Omental fat pad (tissue), 3 donors: ENCODE measurements at regions not wholly inside any gene's neighbourhood (a gene's known extent, or its start where the extent isn't known, plus 50 kb on each side); places are given as distances from the start of the nearest gene placed in this dataset.
"Not testable (repeated sequence)": the region's sequence is repeated elsewhere in the genome, so short reads cannot be mapped to it uniquely, and the experiment has no call there.

ENCODE experiments used
- ATAC-seq: fragments of 150-250 bp; one replicate; pipeline ENCODE4 v1.9.1; 2016; ENCODE audit warnings: mild to moderate bottlenecking, moderate library complexity; ENCODE audit not compliant: low FRiP score
- DNase-seq: peaks from one replicate; pipeline ENCODE4 v3.0.0-alpha.2; 2019; ENCODE audit warnings: low spot score
- TF ChIP-seq, protein P1 (sequence below), 3 donors: fragments of 450-650 bp; IDR thresholded peaks; one replicate each; pipeline ENCODE4 v1.5.1; 2016 to 2017; ENCODE audit warnings: antibody characterized with exemption in 3 of 3, mild to moderate bottlenecking in 3 of 3, moderate library complexity in 2 of 3

DNA sequence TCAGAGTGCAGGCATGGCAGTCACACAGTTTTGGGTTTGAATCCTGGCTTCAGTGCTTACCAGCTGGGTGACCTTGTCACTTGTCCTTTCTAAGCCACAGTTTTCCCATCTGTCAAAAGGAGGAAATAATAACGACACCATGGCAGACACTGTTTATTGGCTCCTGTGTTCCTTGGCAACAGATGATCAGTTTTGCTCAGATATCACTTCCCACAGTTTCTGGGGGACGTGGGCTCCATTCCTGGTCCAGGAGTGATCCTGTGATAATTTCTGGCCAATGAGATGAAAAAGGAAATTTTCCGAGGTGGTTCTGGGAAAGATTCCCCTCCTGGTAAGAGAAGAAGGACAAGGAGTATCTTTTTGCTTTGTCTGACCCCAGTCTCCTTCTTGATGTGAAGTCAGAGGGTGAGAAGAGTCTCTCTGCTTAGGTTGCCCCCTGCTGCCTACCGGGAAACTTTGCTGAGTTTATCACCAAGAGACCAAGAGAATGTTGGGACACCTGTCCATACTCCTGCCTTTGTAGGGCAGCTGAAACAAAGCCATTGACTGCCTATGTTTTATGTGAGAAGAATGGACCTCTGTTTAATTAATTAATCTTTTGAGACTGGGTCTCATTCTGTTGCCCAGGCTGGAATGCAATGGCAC lies 178.9 kb upstream of the NRXN3 start:
- DNase-seq (no peak), ATAC-seq (no peak)
- TF ChIP-seq, protein P1, sequence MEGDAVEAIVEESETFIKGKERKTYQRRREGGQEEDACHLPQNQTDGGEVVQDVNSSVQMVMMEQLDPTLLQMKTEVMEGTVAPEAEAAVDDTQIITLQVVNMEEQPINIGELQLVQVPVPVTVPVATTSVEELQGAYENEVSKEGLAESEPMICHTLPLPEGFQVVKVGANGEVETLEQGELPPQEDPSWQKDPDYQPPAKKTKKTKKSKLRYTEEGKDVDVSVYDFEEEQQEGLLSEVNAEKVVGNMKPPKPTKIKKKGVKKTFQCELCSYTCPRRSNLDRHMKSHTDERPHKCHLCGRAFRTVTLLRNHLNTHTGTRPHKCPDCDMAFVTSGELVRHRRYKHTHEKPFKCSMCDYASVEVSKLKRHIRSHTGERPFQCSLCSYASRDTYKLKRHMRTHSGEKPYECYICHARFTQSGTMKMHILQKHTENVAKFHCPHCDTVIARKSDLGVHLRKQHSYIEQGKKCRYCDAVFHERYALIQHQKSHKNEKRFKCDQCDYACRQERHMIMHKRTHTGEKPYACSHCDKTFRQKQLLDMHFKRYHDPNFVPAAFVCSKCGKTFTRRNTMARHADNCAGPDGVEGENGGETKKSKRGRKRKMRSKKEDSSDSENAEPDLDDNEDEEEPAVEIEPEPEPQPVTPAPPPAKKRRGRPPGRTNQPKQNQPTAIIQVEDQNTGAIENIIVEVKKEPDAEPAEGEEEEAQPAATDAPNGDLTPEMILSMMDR (IDR thresholded peaks at IDR 0.05): no peak

DNA sequence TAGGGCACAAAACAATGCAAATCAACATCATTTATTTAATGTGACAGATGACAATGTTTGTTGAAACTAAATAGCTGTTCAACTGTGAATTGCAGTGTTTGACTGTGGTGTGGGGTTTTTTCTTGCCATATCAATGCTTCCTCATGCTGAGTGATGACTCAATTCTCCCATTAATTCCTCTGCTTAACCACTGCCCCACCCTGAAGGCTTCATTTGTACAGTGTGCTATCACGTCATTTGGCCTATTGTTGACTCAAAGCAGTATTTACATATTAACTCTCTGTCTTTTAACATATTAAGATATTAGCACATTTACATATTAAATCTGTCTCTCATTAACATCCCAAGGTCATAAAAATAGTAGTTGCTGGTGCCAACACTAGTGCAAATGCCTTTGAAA lies 164.8 kb upstream of the NRXN3 start:
- TF ChIP-seq, protein P1 (IDR thresholded peaks at IDR 0.05): no peak
- ATAC-seq (no peak), DNase-seq (no peak)

DNA sequence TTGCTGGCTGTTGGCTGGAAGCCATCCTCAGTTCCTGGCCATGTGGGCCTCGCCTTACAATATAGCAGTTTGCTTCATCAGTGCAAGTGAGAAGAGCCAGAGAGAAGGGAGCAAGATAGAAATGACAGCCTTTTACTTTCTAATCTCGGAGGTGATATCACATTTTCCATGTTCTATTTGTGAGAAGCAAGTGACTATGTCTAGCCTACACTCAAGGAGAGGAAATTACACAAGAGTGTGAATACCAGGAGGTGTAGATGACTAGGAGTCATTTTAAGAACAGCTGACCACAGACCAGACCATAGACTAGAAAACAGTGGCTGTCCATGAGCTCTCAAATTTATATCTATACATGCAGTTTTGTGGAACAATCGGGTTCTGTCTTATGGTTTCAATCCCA lies 163.0 kb upstream of the NRXN3 start:
- TF ChIP-seq, protein P1 (IDR thresholded peaks at IDR 0.05): no peak
- DNase-seq (no peak), ATAC-seq (no peak)

DNA sequence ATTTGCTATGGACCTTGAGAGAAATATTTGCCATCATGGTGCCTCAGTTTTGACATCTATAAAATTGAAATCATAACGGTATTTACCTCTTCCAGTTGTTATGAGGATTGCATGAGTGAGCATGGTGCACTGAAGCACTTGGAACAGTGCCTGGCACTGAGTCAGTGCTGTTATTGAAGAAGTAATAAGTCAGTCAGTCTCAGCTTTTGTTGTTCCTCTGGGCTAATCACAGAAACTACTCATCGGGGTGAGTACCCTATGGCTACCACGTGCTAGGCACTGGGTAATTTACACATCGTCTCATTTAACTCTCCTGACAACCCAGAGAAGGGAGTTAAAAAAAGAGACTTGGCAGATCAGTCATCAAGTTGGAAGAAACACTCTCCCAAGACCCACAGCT lies 159.5 kb upstream of the NRXN3 start:
- no peak for DNase-seq
- TF ChIP-seq, protein P1 (IDR thresholded peaks at IDR 0.05): no peak
- ATAC-seq: no peak

DNA sequence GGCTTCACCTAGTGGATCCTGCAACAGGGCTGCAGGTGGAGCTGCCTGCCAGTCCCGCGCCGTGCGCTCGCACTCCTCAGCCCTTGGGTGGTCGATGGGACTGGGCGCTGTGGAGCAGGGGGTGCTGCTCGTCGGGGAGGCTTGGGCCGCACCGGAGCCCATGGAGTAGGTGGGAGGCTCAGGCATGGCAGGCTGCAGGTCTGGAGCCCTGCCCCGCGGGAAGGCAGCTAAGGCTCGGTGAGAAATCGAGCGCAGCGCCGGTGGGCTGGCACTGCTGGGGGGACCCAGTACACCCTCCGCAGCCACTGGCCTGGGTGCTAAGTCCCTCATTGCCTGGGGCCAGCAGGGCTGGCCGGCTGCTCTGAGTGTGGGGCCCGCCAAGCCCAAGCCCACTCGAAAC lies 156.3 kb upstream of the NRXN3 start:
- not testable (repeated sequence) for ATAC-seq, DNase-seq

DNA sequence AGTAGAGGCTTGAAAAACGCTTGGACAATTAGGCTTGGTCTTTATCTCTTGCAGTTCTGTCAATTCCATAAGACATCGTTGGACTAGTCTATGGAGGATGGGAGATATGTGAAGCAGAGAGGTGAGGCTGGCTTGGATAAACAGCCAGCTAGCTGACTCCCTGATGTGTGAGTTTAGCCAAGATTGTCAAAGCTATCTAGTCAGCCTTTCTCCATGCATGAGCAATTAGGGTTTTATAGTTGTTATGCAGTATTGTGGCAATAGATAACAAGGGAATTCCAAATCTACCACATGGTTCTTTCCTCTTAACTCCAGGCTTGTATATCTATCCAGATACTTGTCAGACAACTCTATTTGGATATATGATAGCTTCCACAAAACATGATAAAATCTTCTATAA lies 153.6 kb upstream of the NRXN3 start:
- TF ChIP-seq, protein P1 (IDR thresholded peaks at IDR 0.05): no peak
- DNase-seq: no peak
- ATAC-seq: no peak

DNA sequence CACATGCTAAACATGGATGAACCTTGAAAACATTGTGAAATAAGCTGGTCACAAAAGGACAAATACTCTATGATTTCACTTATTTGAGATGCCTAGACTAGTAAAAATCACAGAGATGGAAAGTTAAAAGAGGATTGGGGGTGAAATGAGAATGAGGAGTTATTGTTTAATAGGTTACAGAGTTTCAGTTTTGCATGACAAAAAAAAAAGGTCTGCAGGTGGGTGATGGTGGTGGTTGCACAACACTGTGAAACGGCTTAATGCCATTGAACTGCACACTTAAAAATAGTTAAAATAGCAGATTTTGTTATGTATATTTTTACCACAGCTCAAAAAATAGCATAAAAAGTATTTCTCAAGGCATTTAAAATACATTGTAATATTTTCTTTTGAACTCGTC lies 151.9 kb upstream of the NRXN3 start:
- ATAC-seq: no peak
- DNase-seq: no peak
- TF ChIP-seq, protein P1 (IDR thresholded peaks at IDR 0.05): no peak
